ENCODE measurements at regions not wholly inside any gene's neighbourhood (a gene's known extent, or its start where the extent isn't known, plus 50 kb on each side); places are given as distances from the start of the nearest gene placed in this dataset.

DNA sequence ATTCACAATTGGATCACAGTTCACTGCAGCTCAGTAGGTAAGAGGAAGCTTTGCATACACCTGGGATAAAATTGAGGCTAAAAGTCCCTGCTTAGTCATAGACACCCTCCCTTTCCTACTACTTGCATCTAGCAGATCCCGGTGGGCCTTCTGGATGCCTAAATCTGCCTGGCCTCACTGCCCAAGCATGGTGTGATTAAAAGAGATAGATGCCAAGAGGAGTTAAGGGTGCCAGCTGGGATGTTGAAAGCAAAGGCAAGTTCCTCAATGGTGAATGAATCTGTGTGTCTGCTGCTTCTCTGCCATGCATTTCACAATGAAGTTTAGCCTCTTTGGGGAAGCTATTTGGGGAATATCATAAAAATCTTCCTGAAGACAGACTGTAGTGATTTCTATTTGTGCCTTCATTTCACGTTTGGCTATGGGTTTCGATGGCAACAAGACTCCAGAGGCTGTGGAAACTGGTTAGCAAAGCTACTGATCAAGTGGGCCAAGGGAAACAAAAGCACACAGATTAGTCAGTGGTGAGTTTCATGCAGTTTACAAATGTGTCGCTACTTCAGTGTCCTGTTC lies 534.0 kb downstream of the ANKRD50 start:
- Histone ChIP-seq H3K4me1 (no peaks in the 10 kb centered on the region), H3K9me3 (no peaks in the 10 kb centered on the region), H3K4me3 (no peak overlapping the region), H3K27ac (no peak overlapping the region), H3K27me3 (ENCODE audit: low read depth) (no peaks in the 10 kb centered on the region), H3K36me3 (no peaks in the 10 kb centered on the region)
- TF ChIP-seq, protein P1, sequence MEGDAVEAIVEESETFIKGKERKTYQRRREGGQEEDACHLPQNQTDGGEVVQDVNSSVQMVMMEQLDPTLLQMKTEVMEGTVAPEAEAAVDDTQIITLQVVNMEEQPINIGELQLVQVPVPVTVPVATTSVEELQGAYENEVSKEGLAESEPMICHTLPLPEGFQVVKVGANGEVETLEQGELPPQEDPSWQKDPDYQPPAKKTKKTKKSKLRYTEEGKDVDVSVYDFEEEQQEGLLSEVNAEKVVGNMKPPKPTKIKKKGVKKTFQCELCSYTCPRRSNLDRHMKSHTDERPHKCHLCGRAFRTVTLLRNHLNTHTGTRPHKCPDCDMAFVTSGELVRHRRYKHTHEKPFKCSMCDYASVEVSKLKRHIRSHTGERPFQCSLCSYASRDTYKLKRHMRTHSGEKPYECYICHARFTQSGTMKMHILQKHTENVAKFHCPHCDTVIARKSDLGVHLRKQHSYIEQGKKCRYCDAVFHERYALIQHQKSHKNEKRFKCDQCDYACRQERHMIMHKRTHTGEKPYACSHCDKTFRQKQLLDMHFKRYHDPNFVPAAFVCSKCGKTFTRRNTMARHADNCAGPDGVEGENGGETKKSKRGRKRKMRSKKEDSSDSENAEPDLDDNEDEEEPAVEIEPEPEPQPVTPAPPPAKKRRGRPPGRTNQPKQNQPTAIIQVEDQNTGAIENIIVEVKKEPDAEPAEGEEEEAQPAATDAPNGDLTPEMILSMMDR (IDR thresholded peaks at IDR 0.05), result no peak
- no peak for ATAC-seq
- intact Hi-C loops (cut with DNase I), result no loop called here
- no peak for DNase-seq

DNA sequence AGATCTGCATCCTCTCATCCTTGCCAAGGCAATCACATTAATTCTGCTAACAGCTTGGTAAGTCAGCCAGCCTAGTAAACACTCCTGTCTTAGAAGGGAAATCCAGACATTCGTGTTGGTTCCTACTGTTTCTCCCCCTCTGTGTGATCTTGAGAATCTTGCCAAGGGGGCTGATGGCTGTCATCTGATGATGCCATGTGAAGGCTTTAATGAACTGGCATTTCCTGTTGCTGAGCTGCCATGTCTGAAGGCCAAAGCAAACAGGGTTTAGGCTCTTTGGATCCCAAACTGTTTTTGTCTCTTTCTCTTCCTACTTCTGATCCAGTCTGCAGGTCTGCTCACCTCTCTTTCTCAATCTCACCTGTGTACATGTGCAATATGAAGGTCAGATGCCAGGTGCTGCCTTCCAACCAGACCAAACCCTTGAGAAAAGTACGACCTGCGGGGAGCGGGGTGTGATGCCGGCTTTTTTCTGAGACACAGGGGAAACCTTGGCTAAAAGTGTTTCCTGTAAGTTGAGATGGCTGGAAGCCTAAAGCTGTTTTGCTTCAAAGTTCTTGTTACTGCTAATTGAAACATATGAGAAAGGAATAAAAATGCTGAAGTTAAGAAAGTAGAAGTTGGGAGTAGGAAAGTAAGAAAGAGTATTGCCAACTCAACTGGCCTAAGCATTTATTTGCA lies 532.9 kb downstream of the ANKRD50 start:
- Histone ChIP-seq H3K4me1 (no peaks in the 10 kb centered on the region), H3K27ac (no peak overlapping the region), H3K36me3 (no peaks in the 10 kb centered on the region), H3K9me3 (no peaks in the 10 kb centered on the region), H3K4me3 (no peak overlapping the region), H3K27me3 (ENCODE audit: low read depth) (no peaks in the 10 kb centered on the region)
- ATAC-seq (no peak), DNase-seq (no peak)
- TF ChIP-seq, protein P1 (IDR thresholded peaks at IDR 0.05), result no peak
- intact Hi-C loops (cut with DNase I), result no loop called here

DNA sequence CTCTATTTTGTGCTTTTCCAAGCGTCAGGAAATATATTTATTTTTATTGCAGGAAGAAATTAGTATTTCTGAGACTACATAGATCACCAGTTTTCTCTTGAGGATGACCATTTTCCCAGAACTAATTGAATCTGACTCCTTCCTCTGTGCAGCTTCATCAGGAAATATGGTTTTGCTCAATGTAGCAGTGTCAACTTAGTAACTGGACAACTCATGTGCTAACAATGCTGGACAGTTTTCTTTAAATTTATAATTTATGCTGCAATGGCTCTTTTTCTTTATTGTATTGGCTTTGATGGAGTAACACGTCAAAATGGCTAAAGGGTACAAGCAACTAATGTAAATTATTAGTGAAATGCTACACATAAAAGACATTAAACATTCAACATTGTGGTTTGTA lies 531.5 kb downstream of the ANKRD50 start:
- ATAC-seq (no peak), DNase-seq (no peak)
- no peaks in the 10 kb centered on the region for H3K4me1 ChIP-seq
- H3K9me3 ChIP-seq, result no peaks in the 10 kb centered on the region
- intact Hi-C loops (cut with DNase I), result no loop called here
- no peak overlapping the region for H3K4me3 ChIP-seq
- H3K27ac ChIP-seq, result no peak overlapping the region
- TF ChIP-seq, protein P1 (IDR thresholded peaks at IDR 0.05), result no peak
- H3K36me3 ChIP-seq, result no peaks in the 10 kb centered on the region
- no peaks in the 10 kb centered on the region for H3K27me3 ChIP-seq (ENCODE audit: low read depth)

DNA sequence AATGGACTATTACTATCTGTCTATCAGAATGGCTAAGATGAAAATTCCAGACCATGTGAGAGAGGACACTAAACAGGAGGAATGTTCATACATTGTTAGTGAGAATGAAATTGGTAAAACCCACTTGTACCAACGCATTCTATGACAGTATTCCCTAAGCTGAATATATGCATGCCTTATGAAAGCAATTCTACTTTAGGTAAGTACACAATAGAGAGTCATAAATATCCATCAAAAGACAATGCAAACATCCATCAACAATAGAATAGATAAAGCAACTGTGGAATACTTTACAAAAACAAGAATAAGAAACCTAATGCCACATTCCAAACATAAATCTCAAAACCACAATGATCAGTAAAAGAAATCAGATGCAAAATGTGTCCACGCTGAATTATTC lies 529.3 kb downstream of the ANKRD50 start:
- intact Hi-C loops (cut with DNase I), result no loop called here
- TF ChIP-seq, protein P1 (IDR thresholded peaks at IDR 0.05), result no peak
- no peaks in the 10 kb centered on the region for H3K4me1 ChIP-seq
- H3K36me3 ChIP-seq, result no peaks in the 10 kb centered on the region
- DNase-seq (no peak), ATAC-seq (no peak)
- no peaks in the 10 kb centered on the region for H3K27me3 ChIP-seq (ENCODE audit: low read depth)
- H3K4me3 ChIP-seq, result no peak overlapping the region
- no peaks in the 10 kb centered on the region for H3K9me3 ChIP-seq
- no peak overlapping the region for H3K27ac ChIP-seq

DNA sequence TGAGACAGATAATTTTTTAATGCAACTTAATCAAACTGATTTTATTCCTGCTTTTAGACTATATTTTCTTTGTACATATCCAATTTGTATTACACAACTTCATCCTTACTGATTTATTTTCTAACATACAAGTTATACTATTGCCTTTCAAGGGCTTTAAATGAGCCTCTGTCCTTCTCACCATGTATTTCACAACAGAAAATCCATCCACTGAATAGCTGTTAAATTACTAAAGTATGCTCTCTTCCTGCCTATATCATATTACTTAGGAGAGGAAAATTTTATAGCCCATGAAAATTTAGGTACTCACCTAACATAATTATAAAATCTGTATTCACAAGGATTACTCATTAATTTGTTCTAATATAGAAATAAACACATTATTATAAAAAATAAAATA lies 528.6 kb downstream of the ANKRD50 start:
- intact Hi-C loops (cut with DNase I), result no loop called here
- no peaks in the 10 kb centered on the region for H3K4me1 ChIP-seq
- DNase-seq, result no peak
- no peak overlapping the region for H3K4me3 ChIP-seq
- ATAC-seq, result no peak
- H3K27ac ChIP-seq, result no peak overlapping the region
- TF ChIP-seq, protein P1 (IDR thresholded peaks at IDR 0.05), result no peak
- no peaks in the 10 kb centered on the region for H3K27me3 ChIP-seq (ENCODE audit: low read depth)
- no peaks in the 10 kb centered on the region for H3K9me3 ChIP-seq
- no peaks in the 10 kb centered on the region for H3K36me3 ChIP-seq

All from lower lobe of right lung (tissue), 2 donors.